Spleen (tissue), 7 donors: ENCODE measurements at regions not wholly inside any gene's neighbourhood (a gene's known extent, or its start where the extent isn't known, plus 50 kb on each side); places are given as distances from the start of the nearest gene placed in this dataset.

Source experiments
- CTCF ChIP-seq, 11 experiments: fragments of 200-600 bp in 7 of 11; fragments of 450-650 bp in 4 of 11; sonication (generic) in 4 of 11; IDR thresholded peaks in 8 of 11; conservative IDR thresholded peaks in 3 of 11; 1 replicate in 7 of 11; 2 replicates in 4 of 11; pipeline versions ENCODE4 v1.4.0 to v1.8.0; 2016 to 2021; ENCODE audit warnings: antibody characterized with exemption in 11 of 11, inconsistent platforms in 4 of 11, mild to moderate bottlenecking in 1 of 11
- POLR2A ChIP-seq, 3 donors: fragments of 450-650 bp; IDR thresholded peaks; one replicate each; pipeline ENCODE4 v1.5.1; 2017; ENCODE audit warnings: antibody characterized with exemption in 3 of 3, mild to moderate bottlenecking in 1 of 3
- POLR2AphosphoS5 ChIP-seq, 3 donors: sonication (generic); formaldehyde crosslinking; IDR thresholded peaks; one replicate each; pipeline ENCODE4 v1.5.1; 2017; ENCODE audit warnings: antibody characterized with exemption in 3 of 3
- donor health status: DM: no; HTN: no; CAD: no; lungs with moderate emphysema.
- donor health status: DM: no; HTN: no; CAD: no.
- donor health status: DM: no; HTN: no; CAD: no.

DNA sequence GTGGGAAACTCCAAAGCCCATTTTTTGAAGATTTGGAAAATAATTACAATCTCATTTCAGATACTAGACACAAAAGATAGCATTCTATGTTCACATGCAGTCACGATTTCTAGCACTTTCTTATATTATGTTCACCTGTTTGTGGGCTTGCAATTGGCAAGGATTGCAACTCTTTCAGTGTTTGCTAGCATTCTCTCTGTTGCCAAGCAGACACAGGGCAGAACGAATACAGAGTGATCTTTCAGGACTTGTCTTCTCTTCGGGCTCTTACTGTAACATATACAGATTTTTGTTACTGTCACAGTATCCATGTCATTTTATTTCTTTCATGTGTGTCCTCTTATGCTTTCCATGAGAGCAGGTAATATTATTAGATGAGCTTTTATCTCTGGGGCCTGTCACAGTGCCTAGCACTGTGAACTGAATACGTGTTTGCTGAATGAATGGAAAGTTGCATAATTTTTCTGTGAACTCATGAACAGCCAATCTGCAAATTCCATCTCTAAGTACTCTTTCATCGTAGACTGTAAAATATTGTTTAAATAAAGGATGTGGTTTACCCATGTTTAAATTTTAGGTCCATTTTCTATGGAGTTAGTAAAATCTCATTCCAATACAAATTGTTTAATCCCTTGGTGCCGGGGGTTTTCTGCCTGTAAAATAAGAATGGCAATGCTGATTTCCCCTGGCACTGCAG is 105.1 kb downstream of the BMP4 start:
- TF ChIP-seq CTCF (IDR thresholded peaks at IDR 0.05 in 8 of 11, conservative IDR thresholded peaks at IDR 0.05 in 3 of 11) (no peak), POLR2AphosphoS5 (IDR thresholded peaks at IDR 0.05) (no peak), POLR2A (IDR thresholded peaks at IDR 0.05) (no peak)
